ENCODE measurements at regions not wholly inside any gene's neighbourhood (a gene's known extent, or its start where the extent isn't known, plus 50 kb on each side); places are given as distances from the start of the nearest gene placed in this dataset.

GRCh38 chr7:91614431-91614830, 266.1 kb downstream of the MTERF1 start:
- TF ChIP-seq GATA2 (IDR thresholded peaks at IDR 0.05; ENCODE audit: low read depth, low read length) (no peak), GATA3 (IDR thresholded peaks at IDR 0.05; ENCODE audit: low read depth, low read length) (no peak)

GRCh38 chr7:91618776-91619765, 261.4 kb downstream of the MTERF1 start:
- no peak for TF ChIP-seq GATA3 (IDR thresholded peaks at IDR 0.05; ENCODE audit: low read depth, low read length)
- no peak for TF ChIP-seq GATA2 (IDR thresholded peaks at IDR 0.05; ENCODE audit: low read depth, low read length)

- TF ChIP-seq GATA3 (IDR thresholded peaks at IDR 0.05; ENCODE audit: low read depth, low read length) (no peak), GATA2 (IDR thresholded peaks at IDR 0.05; ENCODE audit: low read depth, low read length) (no peak)
Observed at GRCh38 chr7:91620827-91621226, 259.7 kb downstream of the MTERF1 start.

GRCh38 chr7:91628742-91629141, 251.8 kb downstream of the MTERF1 start:
- 0 out of 2 replicates have a peak, but pooled peaks have one; percentile 37 for TF ChIP-seq GATA3 (IDR thresholded peaks at IDR 0.05; ENCODE audit: low read depth, low read length)
- peak; percentile 65 for TF ChIP-seq GATA2 (IDR thresholded peaks at IDR 0.05; ENCODE audit: low read depth, low read length)

- TF ChIP-seq GATA3 (IDR thresholded peaks at IDR 0.05; ENCODE audit: low read depth, low read length), result no peak
- no peak for TF ChIP-seq GATA2 (IDR thresholded peaks at IDR 0.05; ENCODE audit: low read depth, low read length)
Observed at GRCh38 chr7:91630581-91631380, 249.7 kb downstream of the MTERF1 start.

GRCh38 chr7:91632234-91632940, 248.1 kb downstream of the MTERF1 start:
- no peak for TF ChIP-seq GATA2 (IDR thresholded peaks at IDR 0.05; ENCODE audit: low read depth, low read length)
- TF ChIP-seq GATA3 (IDR thresholded peaks at IDR 0.05; ENCODE audit: low read depth, low read length), result no peak

GRCh38 chr7:91633013-91633441, 247.5 kb downstream of the MTERF1 start:
- TF ChIP-seq GATA3 (IDR thresholded peaks at IDR 0.05; ENCODE audit: low read depth, low read length) (no peak), GATA2 (IDR thresholded peaks at IDR 0.05; ENCODE audit: low read depth, low read length) (no peak)

- TF ChIP-seq GATA2 (IDR thresholded peaks at IDR 0.05; ENCODE audit: low read depth, low read length) (no peak), GATA3 (IDR thresholded peaks at IDR 0.05; ENCODE audit: low read depth, low read length) (no peak)
Observed at GRCh38 chr7:91634485-91635177, 245.9 kb downstream of the MTERF1 start.

GRCh38 chr7:91636129-91636724, 244.3 kb downstream of the MTERF1 start:
- TF ChIP-seq GATA3 (IDR thresholded peaks at IDR 0.05; ENCODE audit: low read depth, low read length), result no peak
- TF ChIP-seq GATA2 (IDR thresholded peaks at IDR 0.05; ENCODE audit: low read depth, low read length), result no peak

- TF ChIP-seq GATA3 (IDR thresholded peaks at IDR 0.05; ENCODE audit: low read depth, low read length) (no peak), GATA2 (IDR thresholded peaks at IDR 0.05; ENCODE audit: low read depth, low read length) (no peak)
Observed at GRCh38 chr7:91636728-91637127, 243.8 kb downstream of the MTERF1 start.

- TF ChIP-seq GATA2 (IDR thresholded peaks at IDR 0.05; ENCODE audit: low read depth, low read length) (no peak), GATA3 (IDR thresholded peaks at IDR 0.05; ENCODE audit: low read depth, low read length) (no peak)
Observed at GRCh38 chr7:91644256-91644655, 236.2 kb downstream of the MTERF1 start.

GRCh38 chr7:91645542-91645941, 235.0 kb downstream of the MTERF1 start:
- no peak for TF ChIP-seq GATA3 (IDR thresholded peaks at IDR 0.05; ENCODE audit: low read depth, low read length)
- no peak for TF ChIP-seq GATA2 (IDR thresholded peaks at IDR 0.05; ENCODE audit: low read depth, low read length)

- TF ChIP-seq GATA2 (IDR thresholded peaks at IDR 0.05; ENCODE audit: low read depth, low read length), result no peak
- no peak for TF ChIP-seq GATA3 (IDR thresholded peaks at IDR 0.05; ENCODE audit: low read depth, low read length)
Observed at GRCh38 chr7:91651986-91652385, 228.5 kb downstream of the MTERF1 start.
